ENCODE measurements at regions not wholly inside any gene's neighbourhood (a gene's known extent, or its start where the extent isn't known, plus 50 kb on each side); places are given as distances from the start of the nearest gene placed in this dataset.

DNA sequence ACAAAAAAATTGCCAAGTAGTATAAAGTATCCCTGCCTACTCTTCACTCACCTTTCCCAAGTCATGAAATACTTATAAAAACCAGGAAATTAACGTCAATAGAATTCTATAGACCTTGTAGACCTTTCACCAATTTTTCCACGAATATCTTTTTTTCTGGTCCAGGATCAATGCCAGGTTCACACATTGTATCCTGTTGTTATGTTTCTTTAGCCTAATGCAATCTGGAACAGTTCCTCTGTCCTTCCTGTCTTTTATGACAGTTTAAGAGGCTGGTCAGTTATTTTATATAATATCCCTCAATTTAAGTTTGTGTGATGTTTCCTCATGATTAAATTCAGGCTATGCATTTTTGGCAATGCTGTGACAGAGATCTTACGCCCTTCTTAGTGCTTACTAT, 63.2 kb upstream of the MAGI1 start:
- WGBS (ENCODE audit: insufficient coverage): 74% methylated on average over 2 of the region's 3 CpGs
- Histone ChIP-seq H3K4me1 (ENCODE audit: control insufficient read depth, insufficient read depth, low read length) (no peaks in the 10 kb centered on the region), H3K4me3 (ENCODE audit: low read length) (no peak overlapping the region), H3K27me3 (ENCODE audit: control insufficient read depth, insufficient read depth, low read length) (no peaks in the 10 kb centered on the region), H3K27ac (ENCODE audit: low read length) (no peak overlapping the region), H3K9me3 (ENCODE audit: control insufficient read depth, insufficient read depth, low read length) (no peaks in the 10 kb centered on the region), H3K36me3 (ENCODE audit: control insufficient read depth, insufficient read depth, low read length) (no peaks in the 10 kb centered on the region)
- no peak overlapping the region for H3K4me3 Mint-ChIP-seq
- no peak overlapping the region for H3K27ac Mint-ChIP-seq
- intact Hi-C loops (cut with micrococcal nuclease): no loop called here
- no peaks in the 10 kb centered on the region for H3K4me1 Mint-ChIP-seq
- peaks cover 0 to 6% of the 10 kb centered on the region in 2 donors for H3K27me3 Mint-ChIP-seq (ENCODE audit: low read depth in 2 of 2)
- no peak for TF ChIP-seq CTCF (IDR thresholded peaks at IDR 0.05)
- H3K9me3 Mint-ChIP-seq: no peaks in the 10 kb centered on the region
- DNase-seq: no peak
- no peak for ATAC-seq
- H3K36me3 Mint-ChIP-seq: no peaks in the 10 kb centered on the region

DNA sequence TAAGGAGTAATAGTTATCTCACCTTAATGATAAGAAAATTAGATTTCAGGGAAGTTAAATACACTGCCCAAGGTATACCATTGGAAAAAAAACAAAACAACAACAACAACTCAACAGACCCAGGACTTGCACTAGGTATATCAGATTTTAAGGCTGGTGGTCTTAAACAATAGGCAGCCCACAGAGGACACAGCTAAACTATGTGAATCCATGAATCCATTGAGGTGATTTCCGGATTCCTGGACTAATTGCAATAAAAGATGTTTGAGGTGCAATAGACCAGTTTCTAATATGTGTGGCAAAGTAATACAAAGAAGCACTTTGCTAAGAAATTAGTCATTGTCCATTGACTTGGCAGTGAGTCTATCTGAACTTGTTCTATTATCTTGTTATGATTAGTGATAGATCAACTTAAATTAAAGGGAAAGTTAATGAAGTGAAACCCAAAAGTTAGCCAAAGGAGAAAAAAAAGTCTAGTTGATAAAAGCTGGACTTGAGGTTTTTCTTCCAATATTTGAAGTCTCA, 60.9 kb upstream of the MAGI1 start:
- no peak for TF ChIP-seq CTCF (IDR thresholded peaks at IDR 0.05)
- ATAC-seq: no peak
- no peaks in the 10 kb centered on the region for H3K9me3 ChIP-seq (ENCODE audit: control insufficient read depth, insufficient read depth, low read length)
- H3K27me3 ChIP-seq (ENCODE audit: control insufficient read depth, insufficient read depth, low read length): no peaks in the 10 kb centered on the region
- Mint-ChIP-seq H3K27ac (no peak overlapping the region), H3K4me3 (no peak overlapping the region), H3K4me1 (no peaks in the 10 kb centered on the region), H3K36me3 (no peaks in the 10 kb centered on the region), H3K9me3 (peaks cover 2 to 3% of the 10 kb centered on the region in 2 donors), H3K27me3 (ENCODE audit: low read depth in 2 of 2) (peaks cover 0 to 6% of the 10 kb centered on the region in 2 donors)
- no peaks in the 10 kb centered on the region for H3K4me1 ChIP-seq (ENCODE audit: control insufficient read depth, insufficient read depth, low read length)
- H3K36me3 ChIP-seq (ENCODE audit: control insufficient read depth, insufficient read depth, low read length): no peaks in the 10 kb centered on the region
- DNase-seq: no peak
- intact Hi-C loops (cut with micrococcal nuclease): no loop called here
- H3K4me3 ChIP-seq (ENCODE audit: low read length): no peak overlapping the region
- 63% methylated on average over 1 of the region's 1 CpG for WGBS (ENCODE audit: insufficient coverage)
- H3K27ac ChIP-seq (ENCODE audit: low read length): no peak overlapping the region

DNA sequence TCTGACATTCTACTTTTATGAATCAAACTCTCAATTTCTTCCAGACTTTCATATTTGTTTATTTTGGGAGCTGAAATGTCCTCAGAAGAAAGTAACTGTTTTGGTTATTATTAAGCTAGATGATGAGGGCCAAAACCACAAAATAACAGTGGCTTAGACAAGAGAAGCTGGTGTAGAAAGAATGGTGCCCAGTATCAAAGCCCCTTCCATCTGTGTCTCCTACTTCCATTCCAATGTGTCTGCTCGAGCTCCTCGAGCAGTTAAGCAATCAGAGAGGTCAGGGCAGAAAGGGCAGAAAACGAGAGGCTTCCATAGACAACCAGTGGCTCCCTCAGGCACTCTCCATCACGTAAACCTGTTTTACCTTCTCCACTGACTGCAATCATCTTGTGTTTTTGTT, 59.7 kb upstream of the MAGI1 start:
- no peak overlapping the region for H3K27ac Mint-ChIP-seq
- no peaks in the 10 kb centered on the region for H3K36me3 Mint-ChIP-seq
- ATAC-seq: no peak
- Histone ChIP-seq H3K27me3 (ENCODE audit: control insufficient read depth, insufficient read depth, low read length) (no peaks in the 10 kb centered on the region), H3K36me3 (ENCODE audit: control insufficient read depth, insufficient read depth, low read length) (no peaks in the 10 kb centered on the region), H3K27ac (ENCODE audit: low read length) (no peak overlapping the region), H3K9me3 (ENCODE audit: control insufficient read depth, insufficient read depth, low read length) (no peaks in the 10 kb centered on the region), H3K4me3 (ENCODE audit: low read length) (no peak overlapping the region), H3K4me1 (ENCODE audit: control insufficient read depth, insufficient read depth, low read length) (no peaks in the 10 kb centered on the region)
- no peak for DNase-seq
- peaks cover 2 to 3% of the 10 kb centered on the region in 2 donors for H3K9me3 Mint-ChIP-seq
- H3K4me3 Mint-ChIP-seq: no peak overlapping the region
- no peaks in the 10 kb centered on the region for H3K4me1 Mint-ChIP-seq
- intact Hi-C loops (cut with micrococcal nuclease): no loop called here
- H3K27me3 Mint-ChIP-seq (ENCODE audit: low read depth in 2 of 2): peaks cover 0 to 6% of the 10 kb centered on the region in 2 donors
- 69% methylated on average over 4 of the region's 4 CpGs for WGBS (ENCODE audit: insufficient coverage)
- TF ChIP-seq CTCF (IDR thresholded peaks at IDR 0.05): no peak

GRCh38 chr3:66097647-66098046, 58.9 kb upstream of the MAGI1 start:
- no peak for ATAC-seq
- H3K9me3 Mint-ChIP-seq: peaks cover 2 to 3% of the 10 kb centered on the region in 2 donors
- no peak overlapping the region for H3K4me3 Mint-ChIP-seq
- intact Hi-C loops (cut with micrococcal nuclease): no loop called here
- H3K4me3 ChIP-seq (ENCODE audit: low read length): no peak overlapping the region
- no peaks in the 10 kb centered on the region for H3K4me1 Mint-ChIP-seq
- H3K27ac ChIP-seq (ENCODE audit: low read length): no peak overlapping the region
- no peak overlapping the region for H3K27ac Mint-ChIP-seq
- H3K9me3 ChIP-seq (ENCODE audit: control insufficient read depth, insufficient read depth, low read length): no peaks in the 10 kb centered on the region
- 83% methylated on average over 3 of the region's 4 CpGs for WGBS (ENCODE audit: insufficient coverage)
- peaks cover 0 to 6% of the 10 kb centered on the region in 2 donors for H3K27me3 Mint-ChIP-seq (ENCODE audit: low read depth in 2 of 2)
- no peak for DNase-seq
- H3K36me3 ChIP-seq (ENCODE audit: control insufficient read depth, insufficient read depth, low read length): no peaks in the 10 kb centered on the region
- H3K36me3 Mint-ChIP-seq: no peaks in the 10 kb centered on the region
- no peak for TF ChIP-seq CTCF (IDR thresholded peaks at IDR 0.05)
- no peaks in the 10 kb centered on the region for H3K27me3 ChIP-seq (ENCODE audit: control insufficient read depth, insufficient read depth, low read length)
- no peaks in the 10 kb centered on the region for H3K4me1 ChIP-seq (ENCODE audit: control insufficient read depth, insufficient read depth, low read length)

All from natural killer cell (primary cell).